HUES6 (cell line): ENCODE measurements at regions not wholly inside any gene's neighbourhood (a gene's known extent, or its start where the extent isn't known, plus 50 kb on each side); places are given as distances from the start of the nearest gene placed in this dataset.

Experiments used
- H3K27ac ChIP-seq: 2 replicates; pipeline ENCODE4 v1.7.0; 2013; ENCODE audit warnings: low read depth, mild to moderate bottlenecking, low read length, inconsistent platforms
- H3K27me3 ChIP-seq: 2 replicates; pipeline ENCODE4 v1.6.1; 2013; ENCODE audit warnings: low read length; ENCODE audit not compliant: control insufficient read depth, insufficient read depth
- H3K36me3 ChIP-seq: 2 replicates; pipeline ENCODE4 v1.6.1; 2013; ENCODE audit warnings: low read length; ENCODE audit not compliant: control insufficient read depth, insufficient read depth
- H3K4me1 ChIP-seq: 2 replicates; pipeline ENCODE4 v1.6.1; 2013; ENCODE audit warnings: low read length; ENCODE audit not compliant: control insufficient read depth, insufficient read depth
- H3K4me3 ChIP-seq: 2 replicates; pipeline ENCODE4 v1.5.1; 2013; ENCODE audit warnings: low read depth, low read length
- H3K9ac ChIP-seq: one replicate; pipeline ENCODE4 v1.6.1; 2013; ENCODE audit warnings: mild to moderate bottlenecking, low read length
- H3K9me3 ChIP-seq: 2 replicates; pipeline ENCODE4 v1.6.1; 2013; ENCODE audit warnings: low read depth, low read length; ENCODE audit not compliant: control insufficient read depth, insufficient read depth

GRCh38 chr17:56009795-56010651 lies 143.3 kb upstream of the ANKFN1 start:
- peaks cover 8% of the 10 kb centered on the region; the same call in 1 of the 2 replicates for H3K4me1 ChIP-seq
- peaks cover 10% of the 10 kb centered on the region; the same call in 1 of the 2 replicates for H3K9me3 ChIP-seq
- no peaks in the 10 kb centered on the region for H3K27me3 ChIP-seq
- no peak overlapping the region for H3K27ac ChIP-seq
- H3K36me3 ChIP-seq, result no peaks in the 10 kb centered on the region
- no peak overlapping the region for H3K4me3 ChIP-seq
- H3K9ac ChIP-seq, result no peak overlapping the region

DNA sequence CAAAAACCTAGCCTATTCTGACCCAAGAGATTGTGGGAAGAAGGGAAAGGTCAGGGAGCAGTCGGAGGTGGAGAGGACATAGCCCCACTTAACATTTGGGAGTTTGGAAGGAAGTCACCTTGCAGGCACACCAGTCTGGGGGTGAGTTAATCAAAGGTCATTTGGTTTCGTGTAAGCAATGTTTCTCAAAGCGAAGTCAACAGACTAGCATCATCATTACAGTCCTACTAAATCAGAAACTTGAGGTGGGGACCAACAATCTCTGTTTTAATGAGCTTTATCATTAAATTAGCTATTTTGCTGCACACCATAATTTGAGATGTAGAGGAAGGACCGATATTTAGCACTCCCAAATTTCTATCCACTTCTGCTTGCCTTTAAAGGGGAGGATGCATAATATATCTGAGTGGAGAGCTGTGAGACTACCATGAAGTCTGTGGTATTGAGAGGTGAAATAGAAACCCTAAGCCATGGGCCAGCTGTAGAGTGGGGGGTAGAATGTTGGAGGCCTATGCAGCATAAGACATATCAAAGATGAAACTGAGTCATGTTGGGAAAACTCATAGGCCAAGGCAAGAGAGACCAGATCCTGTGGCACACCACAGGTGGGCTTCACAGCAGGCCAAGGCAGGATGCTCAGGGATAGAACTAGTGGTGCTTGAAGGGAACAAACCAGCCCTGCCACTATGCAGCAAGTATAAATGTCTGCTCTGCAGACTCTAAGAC lies 141.7 kb upstream of the ANKFN1 start:
- Histone ChIP-seq H3K4me1 (peaks cover 8% of the 10 kb centered on the region; the same call in 1 of the 2 replicates), H3K4me3 (no peak overlapping the region), H3K9me3 (peaks cover 10% of the 10 kb centered on the region; the same call in 1 of the 2 replicates), H3K36me3 (no peaks in the 10 kb centered on the region), H3K9ac (no peak overlapping the region), H3K27ac (no peak overlapping the region), H3K27me3 (no peaks in the 10 kb centered on the region)

- H3K9me3 ChIP-seq, result peaks cover 5% of the 10 kb centered on the region; the same call in 1 of the 2 replicates
- no peaks in the 10 kb centered on the region for H3K4me1 ChIP-seq
- H3K27ac ChIP-seq, result no peak overlapping the region
- H3K9ac ChIP-seq, result no peak overlapping the region
- no peaks in the 10 kb centered on the region for H3K27me3 ChIP-seq
- no peak overlapping the region for H3K4me3 ChIP-seq
- no peaks in the 10 kb centered on the region for H3K36me3 ChIP-seq
Measured at GRCh38 chr17:56018211-56018610, 135.1 kb upstream of the ANKFN1 start.

GRCh38 chr17:56020369-56020768 lies 132.9 kb upstream of the ANKFN1 start:
- no peak overlapping the region for H3K27ac ChIP-seq
- no peaks in the 10 kb centered on the region for H3K36me3 ChIP-seq
- no peaks in the 10 kb centered on the region for H3K4me1 ChIP-seq
- no peaks in the 10 kb centered on the region for H3K9me3 ChIP-seq
- H3K9ac ChIP-seq, result no peak overlapping the region
- H3K27me3 ChIP-seq, result no peaks in the 10 kb centered on the region
- H3K4me3 ChIP-seq, result no peak overlapping the region

- no peak overlapping the region for H3K9ac ChIP-seq
- H3K27ac ChIP-seq, result no peak overlapping the region
- H3K4me1 ChIP-seq, result no peaks in the 10 kb centered on the region
- H3K4me3 ChIP-seq, result no peak overlapping the region
- H3K36me3 ChIP-seq, result no peaks in the 10 kb centered on the region
- H3K9me3 ChIP-seq, result no peaks in the 10 kb centered on the region
- H3K27me3 ChIP-seq, result no peaks in the 10 kb centered on the region
Measured at GRCh38 chr17:56021681-56022190, 131.5 kb upstream of the ANKFN1 start.

DNA sequence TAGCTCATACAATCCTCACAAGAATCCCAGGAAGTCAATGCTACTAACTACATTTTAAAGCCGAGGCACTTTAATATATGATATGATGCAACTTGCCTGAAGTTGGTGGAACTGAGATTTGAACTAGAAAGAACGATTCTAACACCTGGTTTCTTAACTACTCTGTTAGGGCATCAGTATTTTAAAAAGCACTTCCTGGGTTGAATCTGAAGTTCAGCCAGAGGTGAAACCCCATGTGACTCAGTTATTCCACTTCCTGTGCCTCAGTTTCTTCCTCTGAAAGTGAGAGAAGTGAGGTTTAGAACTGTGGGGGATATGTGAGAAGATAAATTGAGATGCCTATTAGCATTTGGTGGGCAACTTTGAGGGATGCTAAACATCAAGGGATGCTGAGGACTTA lies 129.4 kb upstream of the ANKFN1 start:
- Histone ChIP-seq H3K27me3 (no peaks in the 10 kb centered on the region), H3K4me3 (no peak overlapping the region), H3K4me1 (no peaks in the 10 kb centered on the region), H3K9me3 (no peaks in the 10 kb centered on the region), H3K27ac (no peak overlapping the region), H3K9ac (no peak overlapping the region), H3K36me3 (no peaks in the 10 kb centered on the region)

DNA sequence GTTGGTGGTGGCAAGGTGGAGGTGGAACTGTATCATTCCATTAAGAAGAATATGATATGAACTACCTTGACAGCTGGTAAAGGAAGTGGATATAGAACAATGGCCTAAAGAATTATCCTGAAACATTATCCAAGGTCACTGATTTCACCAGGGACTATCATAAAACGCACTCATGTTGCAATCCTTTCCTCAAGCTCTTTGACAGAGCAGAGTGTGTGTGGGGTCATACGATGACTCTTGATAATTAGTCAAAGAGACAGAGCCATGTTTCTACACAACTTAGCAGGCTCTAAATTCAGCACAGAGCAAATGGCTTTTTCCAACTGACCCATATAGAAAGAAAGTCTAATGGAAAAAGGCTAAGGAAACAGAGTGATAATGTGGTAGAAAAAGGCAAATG lies 126.4 kb upstream of the ANKFN1 start:
- Histone ChIP-seq H3K4me3 (no peak overlapping the region), H3K9ac (no peak overlapping the region), H3K36me3 (no peaks in the 10 kb centered on the region), H3K27me3 (no peaks in the 10 kb centered on the region), H3K4me1 (no peaks in the 10 kb centered on the region), H3K9me3 (no peaks in the 10 kb centered on the region), H3K27ac (no peak overlapping the region)

DNA sequence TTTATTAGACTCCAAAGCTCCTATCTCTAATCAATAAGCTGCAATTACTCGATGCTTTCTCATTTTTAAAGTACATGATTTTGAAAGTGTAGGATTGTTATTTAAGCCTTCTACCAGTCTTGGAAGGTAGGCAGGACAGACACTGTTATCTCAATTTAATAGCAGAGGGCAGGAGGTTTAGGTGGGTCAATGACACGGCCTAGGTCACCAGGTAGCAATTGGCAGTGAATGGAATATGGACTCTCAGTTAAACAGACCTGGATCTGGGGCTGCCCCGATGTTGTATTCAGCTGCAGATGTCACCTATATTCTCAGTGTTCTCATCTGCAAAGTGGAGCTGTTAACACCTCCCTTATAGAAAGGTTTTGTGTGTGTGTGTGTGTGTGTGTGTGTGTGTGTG lies 124.4 kb upstream of the ANKFN1 start:
- Histone ChIP-seq H3K4me3 (no peak overlapping the region), H3K27ac (no peak overlapping the region), H3K9ac (no peak overlapping the region), H3K36me3 (no peaks in the 10 kb centered on the region), H3K9me3 (no peaks in the 10 kb centered on the region), H3K4me1 (no peaks in the 10 kb centered on the region), H3K27me3 (no peaks in the 10 kb centered on the region)

DNA sequence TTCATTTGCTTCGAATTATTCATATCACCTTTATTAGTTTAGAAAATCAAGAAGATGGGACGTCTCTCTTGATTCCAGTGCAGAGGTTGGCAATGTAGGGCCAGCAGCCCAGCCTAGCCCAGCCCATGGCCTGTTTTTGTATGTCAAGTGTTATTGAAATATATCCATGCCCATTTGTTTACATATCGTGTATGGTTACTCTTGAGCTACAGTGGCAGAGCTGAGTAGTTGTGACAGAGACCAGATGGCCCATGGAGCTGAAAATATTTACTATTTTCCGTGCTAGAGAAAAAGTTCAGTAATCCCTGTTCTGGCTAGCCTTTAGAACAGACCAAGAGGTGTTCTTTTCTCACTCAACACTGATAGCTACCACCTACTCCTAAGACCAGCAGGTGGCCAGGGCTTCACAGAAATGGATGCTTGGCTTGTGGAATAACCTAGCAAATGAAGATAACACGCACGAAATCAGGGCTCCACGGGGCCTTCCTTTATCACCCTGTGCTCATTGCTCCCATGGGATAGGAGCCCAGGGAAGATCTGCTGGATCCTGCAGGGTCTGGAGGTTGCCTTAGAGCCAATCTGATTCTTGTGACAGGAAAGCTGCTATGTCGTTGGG lies 123.2 kb upstream of the ANKFN1 start:
- Histone ChIP-seq H3K4me3 (no peak overlapping the region), H3K4me1 (no peaks in the 10 kb centered on the region), H3K27ac (no peak overlapping the region), H3K9ac (no peak overlapping the region), H3K27me3 (no peaks in the 10 kb centered on the region), H3K36me3 (no peaks in the 10 kb centered on the region), H3K9me3 (no peaks in the 10 kb centered on the region)

- H3K4me3 ChIP-seq, result no peak overlapping the region
- no peaks in the 10 kb centered on the region for H3K36me3 ChIP-seq
- no peaks in the 10 kb centered on the region for H3K9me3 ChIP-seq
- no peaks in the 10 kb centered on the region for H3K27me3 ChIP-seq
- no peak overlapping the region for H3K27ac ChIP-seq
- H3K4me1 ChIP-seq, result no peaks in the 10 kb centered on the region
- no peak overlapping the region for H3K9ac ChIP-seq
Measured at GRCh38 chr17:56031636-56032035, 121.6 kb upstream of the ANKFN1 start.

GRCh38 chr17:56034197-56034635 lies 119.1 kb upstream of the ANKFN1 start:
- Histone ChIP-seq H3K4me1 (no peaks in the 10 kb centered on the region), H3K36me3 (no peaks in the 10 kb centered on the region), H3K9ac (no peak overlapping the region), H3K27me3 (no peaks in the 10 kb centered on the region), H3K4me3 (no peak overlapping the region), H3K9me3 (no peaks in the 10 kb centered on the region), H3K27ac (no peak overlapping the region)
